ENCODE measurements at regions not wholly inside any gene's neighbourhood (a gene's known extent, or its start where the extent isn't known, plus 50 kb on each side); places are given as distances from the start of the nearest gene placed in this dataset.

- no peak for DNase-seq
Observed at GRCh38 chr13:66069570-66069969, 1160.6 kb downstream of the PCDH9 start.

GRCh38 chr13:66068683-66069082 is 1161.5 kb downstream of the PCDH9 start:
- no peak for DNase-seq

- no peak for DNase-seq
Observed at GRCh38 chr13:66048888-66049287, 1181.2 kb downstream of the PCDH9 start.

GRCh38 chr13:66040506-66040905 is 1189.6 kb downstream of the PCDH9 start:
- DNase-seq = no peak

GRCh38 chr13:66037096-66037495 is 1193.0 kb downstream of the PCDH9 start:
- no peak for DNase-seq

- no peak for DNase-seq
Observed at GRCh38 chr13:66036636-66037035, 1193.5 kb downstream of the PCDH9 start.

- no peak for DNase-seq
Observed at GRCh38 chr13:66036024-66036614, 1194.0 kb downstream of the PCDH9 start.

- DNase-seq = no peak
Observed at GRCh38 chr13:66033924-66034323, 1196.2 kb downstream of the PCDH9 start.

- no peak for DNase-seq
Observed at GRCh38 chr13:66021846-66022245, 1208.3 kb downstream of the PCDH9 start.

- DNase-seq = no peak
Observed at GRCh38 chr13:66014771-66015170, 1215.4 kb downstream of the PCDH9 start.

- no peak for DNase-seq
Observed at GRCh38 chr13:66009241-66009640, 1220.9 kb downstream of the PCDH9 start.

GRCh38 chr13:66003558-66003957 is 1226.6 kb downstream of the PCDH9 start:
- no peak for DNase-seq

GRCh38 chr13:66001140-66001539 is 1229.0 kb downstream of the PCDH9 start:
- DNase-seq = no peak

GRCh38 chr13:65999411-65999810 is 1230.7 kb downstream of the PCDH9 start:
- DNase-seq = no peak

GRCh38 chr13:65990684-65991083 is 1239.5 kb downstream of the PCDH9 start:
- no peak for DNase-seq

- DNase-seq = no peak
Observed at GRCh38 chr13:65985612-65986011, 1244.5 kb downstream of the PCDH9 start.

GRCh38 chr13:65977525-65977924 is 1252.6 kb downstream of the PCDH9 start:
- DNase-seq = no peak

- no peak for DNase-seq
Observed at GRCh38 chr13:65971541-65971940, 1258.6 kb downstream of the PCDH9 start.

GRCh38 chr13:65966991-65967451 is 1263.1 kb downstream of the PCDH9 start:
- DNase-seq = no peak

- DNase-seq = no peak
Observed at GRCh38 chr13:65965501-65965900, 1264.6 kb downstream of the PCDH9 start.

- no peak for DNase-seq
Observed at GRCh38 chr13:65964672-65965071, 1265.5 kb downstream of the PCDH9 start.

- no peak for DNase-seq
Observed at GRCh38 chr13:65959305-65959704, 1270.8 kb downstream of the PCDH9 start.

GRCh38 chr13:65946387-65946786 is 1283.7 kb downstream of the PCDH9 start:
- no peak for DNase-seq

GRCh38 chr13:65943708-65944107 is 1286.4 kb downstream of the PCDH9 start:
- DNase-seq = no peak

- no peak for DNase-seq
Observed at GRCh38 chr13:65943024-65943423, 1287.1 kb downstream of the PCDH9 start.

- DNase-seq = no peak
Observed at GRCh38 chr13:65940720-65941119, 1289.4 kb downstream of the PCDH9 start.
